Spleen (tissue), 7 donors: ENCODE measurements at regions not wholly inside any gene's neighbourhood (a gene's known extent, or its start where the extent isn't known, plus 50 kb on each side); places are given as distances from the start of the nearest gene placed in this dataset.

ENCODE experiments used
- POLR2A ChIP-seq, 3 donors: fragments of 450-650 bp; IDR thresholded peaks; one replicate each; pipeline ENCODE4 v1.5.1; 2017; ENCODE audit warnings: antibody characterized with exemption in 3 of 3, mild to moderate bottlenecking in 1 of 3
- POLR2AphosphoS5 ChIP-seq, 3 donors: sonication (generic); formaldehyde crosslinking; IDR thresholded peaks; one replicate each; pipeline ENCODE4 v1.5.1; 2017; ENCODE audit warnings: antibody characterized with exemption in 3 of 3
- TF ChIP-seq, protein P1 (sequence below), 11 experiments: fragments of 200-600 bp in 7 of 11; fragments of 450-650 bp in 4 of 11; sonication (generic) in 4 of 11; IDR thresholded peaks in 8 of 11; conservative IDR thresholded peaks in 3 of 11; 1 replicate in 7 of 11; 2 replicates in 4 of 11; pipeline versions ENCODE4 v1.4.0 to v1.8.0; 2016 to 2021; ENCODE audit warnings: antibody characterized with exemption in 11 of 11, inconsistent platforms in 4 of 11, mild to moderate bottlenecking in 1 of 11
- donor health status: DM: no; HTN: no; CAD: no; lungs with moderate emphysema.
- donor health status: DM: no; HTN: no; CAD: no.
- donor health status: DM: no; HTN: no; CAD: no.

DNA sequence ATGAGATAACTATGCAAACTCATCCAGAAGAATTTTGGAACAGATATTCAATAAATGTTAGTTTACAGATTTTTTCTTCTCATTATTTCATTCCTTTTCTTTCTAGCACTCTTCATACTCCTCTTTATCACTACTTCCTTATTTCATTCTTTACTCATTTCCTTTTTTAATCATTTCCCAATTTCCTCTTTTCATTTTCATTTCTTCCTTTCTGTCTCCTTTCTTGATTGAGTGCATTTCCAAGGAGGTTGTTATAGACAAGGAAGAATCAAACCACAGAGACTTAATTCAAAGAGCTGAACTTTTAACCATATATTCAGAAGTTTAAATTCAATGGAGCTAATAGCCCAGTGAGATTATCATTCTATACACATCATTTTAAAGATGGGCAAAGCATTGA, 600.7 kb downstream of the ARAP2 start:
- TF ChIP-seq, protein P1, sequence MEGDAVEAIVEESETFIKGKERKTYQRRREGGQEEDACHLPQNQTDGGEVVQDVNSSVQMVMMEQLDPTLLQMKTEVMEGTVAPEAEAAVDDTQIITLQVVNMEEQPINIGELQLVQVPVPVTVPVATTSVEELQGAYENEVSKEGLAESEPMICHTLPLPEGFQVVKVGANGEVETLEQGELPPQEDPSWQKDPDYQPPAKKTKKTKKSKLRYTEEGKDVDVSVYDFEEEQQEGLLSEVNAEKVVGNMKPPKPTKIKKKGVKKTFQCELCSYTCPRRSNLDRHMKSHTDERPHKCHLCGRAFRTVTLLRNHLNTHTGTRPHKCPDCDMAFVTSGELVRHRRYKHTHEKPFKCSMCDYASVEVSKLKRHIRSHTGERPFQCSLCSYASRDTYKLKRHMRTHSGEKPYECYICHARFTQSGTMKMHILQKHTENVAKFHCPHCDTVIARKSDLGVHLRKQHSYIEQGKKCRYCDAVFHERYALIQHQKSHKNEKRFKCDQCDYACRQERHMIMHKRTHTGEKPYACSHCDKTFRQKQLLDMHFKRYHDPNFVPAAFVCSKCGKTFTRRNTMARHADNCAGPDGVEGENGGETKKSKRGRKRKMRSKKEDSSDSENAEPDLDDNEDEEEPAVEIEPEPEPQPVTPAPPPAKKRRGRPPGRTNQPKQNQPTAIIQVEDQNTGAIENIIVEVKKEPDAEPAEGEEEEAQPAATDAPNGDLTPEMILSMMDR (IDR thresholded peaks at IDR 0.05 in 8 of 11, conservative IDR thresholded peaks at IDR 0.05 in 3 of 11), result no peak
- TF ChIP-seq POLR2AphosphoS5 (IDR thresholded peaks at IDR 0.05) (no peak), POLR2A (IDR thresholded peaks at IDR 0.05) (no peak)
